ENCODE measurements at regions not wholly inside any gene's neighbourhood (a gene's known extent, or its start where the extent isn't known, plus 50 kb on each side); places are given as distances from the start of the nearest gene placed in this dataset.

DNA sequence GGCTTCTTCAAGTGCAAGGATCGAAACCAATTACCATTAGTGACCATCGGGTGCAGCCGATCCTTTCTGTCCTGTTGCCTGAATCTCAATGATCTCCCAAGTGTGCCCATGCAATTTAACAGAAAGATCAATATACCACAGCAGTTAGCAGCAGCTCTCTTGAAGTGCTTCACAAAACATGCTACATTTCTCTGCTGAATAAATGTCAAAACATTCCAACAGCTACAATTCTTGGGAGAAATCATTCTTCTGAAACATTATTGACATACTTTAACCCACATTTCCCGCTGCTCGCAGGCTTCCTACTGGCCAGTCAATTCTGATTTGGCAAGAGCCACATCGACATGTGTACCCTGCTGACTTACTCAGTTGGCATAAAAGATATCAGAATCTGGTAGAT is 907.7 kb downstream of the TMEM182 start:
- Mint-ChIP-seq H3K27ac (no peak overlapping the region), H3K4me1 (ENCODE audit: low read depth) (no peaks in the 10 kb centered on the region), H3K4me3 (no peak overlapping the region), H3K9me3 (peaks cover 10% of the 10 kb centered on the region), H3K27me3 (no peaks in the 10 kb centered on the region), H3K36me3 (ENCODE audit: low read depth) (no peaks in the 10 kb centered on the region)
- intact Hi-C loops (cut with DNase I, micrococcal nuclease): no loop called here
- H3K27me3 ChIP-seq (ENCODE audit: control insufficient read depth in 1 of 2, insufficient read depth in 2 of 2, low read length in 2 of 2): no peaks in the 10 kb centered on the region
- H3K9me3 ChIP-seq (ENCODE audit: control insufficient read depth in 1 of 2, insufficient read depth in 1 of 2, low read length in 2 of 2): peaks cover 0 to 3% of the 10 kb centered on the region in 2 experiments
- no peak for ATAC-seq (ENCODE audit: poor library complexity)
- POLR2A ChIA-PET: no interaction called here
- H3K4me3 ChIP-seq (ENCODE audit: low read length): no peak overlapping the region
- H3K4me1 ChIP-seq (ENCODE audit: insufficient read depth, low read length): no peaks in the 10 kb centered on the region
- no peak overlapping the region for H3K27ac ChIP-seq (ENCODE audit: low read depth in 1 of 2, low read length in 2 of 2)
- no peaks in the 10 kb centered on the region for H3K36me3 ChIP-seq (ENCODE audit: insufficient read depth, low read length)
- TF ChIP-seq, protein P1, sequence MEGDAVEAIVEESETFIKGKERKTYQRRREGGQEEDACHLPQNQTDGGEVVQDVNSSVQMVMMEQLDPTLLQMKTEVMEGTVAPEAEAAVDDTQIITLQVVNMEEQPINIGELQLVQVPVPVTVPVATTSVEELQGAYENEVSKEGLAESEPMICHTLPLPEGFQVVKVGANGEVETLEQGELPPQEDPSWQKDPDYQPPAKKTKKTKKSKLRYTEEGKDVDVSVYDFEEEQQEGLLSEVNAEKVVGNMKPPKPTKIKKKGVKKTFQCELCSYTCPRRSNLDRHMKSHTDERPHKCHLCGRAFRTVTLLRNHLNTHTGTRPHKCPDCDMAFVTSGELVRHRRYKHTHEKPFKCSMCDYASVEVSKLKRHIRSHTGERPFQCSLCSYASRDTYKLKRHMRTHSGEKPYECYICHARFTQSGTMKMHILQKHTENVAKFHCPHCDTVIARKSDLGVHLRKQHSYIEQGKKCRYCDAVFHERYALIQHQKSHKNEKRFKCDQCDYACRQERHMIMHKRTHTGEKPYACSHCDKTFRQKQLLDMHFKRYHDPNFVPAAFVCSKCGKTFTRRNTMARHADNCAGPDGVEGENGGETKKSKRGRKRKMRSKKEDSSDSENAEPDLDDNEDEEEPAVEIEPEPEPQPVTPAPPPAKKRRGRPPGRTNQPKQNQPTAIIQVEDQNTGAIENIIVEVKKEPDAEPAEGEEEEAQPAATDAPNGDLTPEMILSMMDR (IDR thresholded peaks at IDR 0.05): no peak
- CTCF ChIA-PET: no interaction called here
- DNase-seq: no peak

Data from CD4-positive, alpha-beta T cell (primary cell).